Smooth muscle cell (in vitro differentiated cells): ENCODE measurements at regions not wholly inside any gene's neighbourhood (a gene's known extent, or its start where the extent isn't known, plus 50 kb on each side); places are given as distances from the start of the nearest gene placed in this dataset.

Source experiments
- DNase-seq: peaks from one replicate; lab custom pipeline; 2025; ENCODE audit not compliant: unreplicated experiment; lab: John Stamatoyannopoulos, UW
- H2AFZ ChIP-seq: fragments of 200-600 bp; sonication (generic); 2 replicates; pipeline ENCODE4 v1.6.0; 2016; ENCODE audit warnings: antibody characterized with exemption, low read depth, mild to moderate bottlenecking
- H3F3A ChIP-seq: fragments of 200-600 bp; sonication (generic); 2 replicates; pipeline ENCODE4 v1.6.0; 2017; ENCODE audit warnings: antibody characterized with exemption, low read depth
- H3K27ac ChIP-seq: fragments of 200-600 bp; sonication (generic); 2 replicates; pipeline ENCODE4 v1.5.1; 2016; ENCODE audit warnings: low read depth, mild to moderate bottlenecking
- H3K27me3 ChIP-seq: fragments of 200-600 bp; sonication (generic); 2 replicates; pipeline ENCODE4 v1.6.1; 2016; ENCODE audit warnings: low read depth, mild to moderate bottlenecking
- H3K36me3 ChIP-seq: fragments of 200-600 bp; sonication (generic); 2 replicates; pipeline ENCODE4 v1.5.1; 2016; ENCODE audit warnings: low read depth
- H3K4me1 ChIP-seq: fragments of 200-600 bp; sonication (generic); 2 replicates; pipeline ENCODE4 v1.5.1; 2016; ENCODE audit warnings: low read depth
- H3K4me2 ChIP-seq: fragments of 200-600 bp; sonication (generic); 2 replicates; pipeline ENCODE4 v1.6.0; 2016; ENCODE audit warnings: mild to moderate bottlenecking
- H3K4me3 ChIP-seq: fragments of 200-600 bp; sonication (generic); 2 replicates; pipeline ENCODE4 v1.5.1; 2016; ENCODE audit warnings: mild to moderate bottlenecking
- H3K79me2 ChIP-seq: fragments of 200-600 bp; sonication (generic); 2 replicates; pipeline ENCODE4 v1.6.0; 2016; ENCODE audit warnings: low read depth, mild to moderate bottlenecking
- H3K9ac ChIP-seq: fragments of 200-600 bp; sonication (generic); 2 replicates; pipeline ENCODE4 v1.6.0; 2016; ENCODE audit warnings: low read depth
- H3K9me3 ChIP-seq: fragments of 200-600 bp; sonication (generic); replicated peaks from 2 replicates; pipeline ENCODE4 v1.5.1; 2016; ENCODE audit warnings: low read depth
- H4K20me1 ChIP-seq: fragments of 200-600 bp; sonication (generic); 2 replicates; pipeline ENCODE4 v1.6.0; 2016; ENCODE audit warnings: low read depth
- CTCF ChIP-seq: fragments of 200-600 bp; sonication (generic); IDR thresholded peaks from 2 replicates; pipeline ENCODE4 v1.5.1; 2017; ENCODE audit warnings: borderline replicate concordance, mild to moderate bottlenecking, antibody characterized with exemption; ENCODE audit not compliant: insufficient read depth, poor library complexity, severe bottlenecking
- WGBS: methylation state at CpG from one replicate; pipeline ENCODE4 v1.1.7; 2016; ENCODE audit warnings: low lambda C conversion rate; 5-methylcytosine and 5-hydroxymethylcytosine counted together

- 61% methylated on average over 4 of the region's 4 CpGs for WGBS
- Histone ChIP-seq H3K9ac (no peak overlapping the region), H3K4me3 (no peak overlapping the region), H3K79me2 (no peaks in the 10 kb centered on the region), H4K20me1 (no peaks in the 10 kb centered on the region), H3F3A (no peaks in the 10 kb centered on the region), H2AFZ (no peak overlapping the region), H3K4me1 (no peaks in the 10 kb centered on the region), H3K27ac (no peak overlapping the region), H3K27me3 (no peaks in the 10 kb centered on the region), H3K4me2 (no peak overlapping the region), H3K36me3 (no peaks in the 10 kb centered on the region), H3K9me3 (peaks cover 20% of the 10 kb centered on the region)
- TF ChIP-seq CTCF = no peak
- DNase-seq = no peak
These were observed 650.5 kb upstream of the DEFB115 start for GRCh38 chr20:30606990-30607389.

- no peak for TF ChIP-seq CTCF
- Histone ChIP-seq H3K4me3 (no peak overlapping the region), H3F3A (no peaks in the 10 kb centered on the region), H3K27me3 (no peaks in the 10 kb centered on the region), H2AFZ (no peak overlapping the region), H4K20me1 (no peaks in the 10 kb centered on the region), H3K9ac (no peak overlapping the region), H3K4me1 (no peaks in the 10 kb centered on the region), H3K27ac (no peak overlapping the region), H3K9me3 (peaks cover 18% of the 10 kb centered on the region), H3K79me2 (no peaks in the 10 kb centered on the region), H3K4me2 (no peak overlapping the region), H3K36me3 (no peaks in the 10 kb centered on the region)
- WGBS = 76% methylated on average over 9 of the region's 9 CpGs
- no peak for DNase-seq
These were observed 647.3 kb upstream of the DEFB115 start for GRCh38 chr20:30610029-30610693.

GRCh38 chr20:30610751-30611150 is 646.7 kb upstream of the DEFB115 start:
- peaks cover 17% of the 10 kb centered on the region for H3K9me3 ChIP-seq
- no peaks in the 10 kb centered on the region for H3K4me1 ChIP-seq
- no peaks in the 10 kb centered on the region for H3K27me3 ChIP-seq
- H3K27ac ChIP-seq = no peak overlapping the region
- H3K36me3 ChIP-seq = no peaks in the 10 kb centered on the region
- H3K9ac ChIP-seq = no peak overlapping the region
- no peak for DNase-seq
- 60% methylated on average over 4 of the region's 4 CpGs for WGBS
- H3K79me2 ChIP-seq = no peaks in the 10 kb centered on the region
- no peak overlapping the region for H2AFZ ChIP-seq
- no peaks in the 10 kb centered on the region for H3F3A ChIP-seq
- no peak overlapping the region for H3K4me2 ChIP-seq
- TF ChIP-seq CTCF = no peak
- no peaks in the 10 kb centered on the region for H4K20me1 ChIP-seq
- no peak overlapping the region for H3K4me3 ChIP-seq
